ENCODE measurements at regions not wholly inside any gene's neighbourhood (a gene's known extent, or its start where the extent isn't known, plus 50 kb on each side); places are given as distances from the start of the nearest gene placed in this dataset.
"Not testable (repeated sequence)": the region's sequence is repeated elsewhere in the genome, so short reads cannot be mapped to it uniquely, and the experiment has no call there.

- no peak for DNase-seq
Measured at GRCh38 chr7:34493752-34494151, 164.3 kb upstream of the NPSR1 start.

GRCh38 chr7:34497153-34497777 is 160.8 kb upstream of the NPSR1 start:
- no peak for DNase-seq

- no peak for DNase-seq
Measured at GRCh38 chr7:34501156-34501555, 156.9 kb upstream of the NPSR1 start.

GRCh38 chr7:34507191-34507590 is 150.8 kb upstream of the NPSR1 start:
- DNase-seq: no peak

GRCh38 chr7:34523226-34523918 is 134.6 kb upstream of the NPSR1 start:
- no peak for DNase-seq

GRCh38 chr7:34530259-34530658 is 127.8 kb upstream of the NPSR1 start:
- DNase-seq: no peak

- no peak for DNase-seq
Measured at GRCh38 chr7:34539003-34539402, 119.0 kb upstream of the NPSR1 start.

- no peak for DNase-seq
Measured at GRCh38 chr7:34544621-34545020, 113.4 kb upstream of the NPSR1 start.

- no peak for DNase-seq
Measured at GRCh38 chr7:34550996-34551395, 107.0 kb upstream of the NPSR1 start.

- DNase-seq: no peak
Measured at GRCh38 chr7:34552502-34552901, 105.5 kb upstream of the NPSR1 start.

GRCh38 chr7:34558022-34558421 is 100.0 kb upstream of the NPSR1 start:
- DNase-seq: no peak

GRCh38 chr7:34564091-34564490 is 93.9 kb upstream of the NPSR1 start:
- DNase-seq: no peak

- DNase-seq: no peak
Measured at GRCh38 chr7:34567906-34568305, 90.1 kb upstream of the NPSR1 start.

- no peak for DNase-seq
Measured at GRCh38 chr7:34569975-34570699, 87.9 kb upstream of the NPSR1 start.

- DNase-seq: no peak
Measured at GRCh38 chr7:34575006-34575405, 83.0 kb upstream of the NPSR1 start.

GRCh38 chr7:34577934-34578333 is 80.1 kb upstream of the NPSR1 start:
- not testable (repeated sequence) for DNase-seq

- DNase-seq: not testable (repeated sequence)
Measured at GRCh38 chr7:34581698-34582097, 76.3 kb upstream of the NPSR1 start.

GRCh38 chr7:34584526-34584925 is 73.5 kb upstream of the NPSR1 start:
- no peak for DNase-seq

GRCh38 chr7:34596887-34597286 is 61.1 kb upstream of the NPSR1 start:
- peak; percentile 35 for DNase-seq

- no peak for DNase-seq
Measured at GRCh38 chr7:34603711-34604444, 54.1 kb upstream of the NPSR1 start.
